ENCODE measurements at regions not wholly inside any gene's neighbourhood (a gene's known extent, or its start where the extent isn't known, plus 50 kb on each side); places are given as distances from the start of the nearest gene placed in this dataset.

DNA sequence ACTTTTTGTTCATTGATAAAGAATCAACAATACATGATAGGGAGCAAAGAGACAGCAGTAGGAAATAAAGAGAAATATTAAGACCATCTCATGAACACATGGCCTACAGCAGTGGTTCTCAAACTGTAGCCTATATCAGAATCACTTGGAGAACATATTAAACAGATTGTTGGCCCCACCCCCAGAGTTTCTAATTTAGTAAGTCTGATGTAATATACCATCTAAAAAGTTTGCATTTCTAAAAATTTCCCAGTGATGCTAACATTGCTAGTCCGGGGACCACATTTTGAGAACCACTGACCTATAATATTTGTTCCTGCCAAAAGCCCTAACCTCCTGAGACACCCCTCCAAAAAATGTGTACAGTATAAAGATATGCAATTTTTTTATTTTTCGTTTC is 306.2 kb upstream of the NREP start:
- TF ChIP-seq, protein P1, sequence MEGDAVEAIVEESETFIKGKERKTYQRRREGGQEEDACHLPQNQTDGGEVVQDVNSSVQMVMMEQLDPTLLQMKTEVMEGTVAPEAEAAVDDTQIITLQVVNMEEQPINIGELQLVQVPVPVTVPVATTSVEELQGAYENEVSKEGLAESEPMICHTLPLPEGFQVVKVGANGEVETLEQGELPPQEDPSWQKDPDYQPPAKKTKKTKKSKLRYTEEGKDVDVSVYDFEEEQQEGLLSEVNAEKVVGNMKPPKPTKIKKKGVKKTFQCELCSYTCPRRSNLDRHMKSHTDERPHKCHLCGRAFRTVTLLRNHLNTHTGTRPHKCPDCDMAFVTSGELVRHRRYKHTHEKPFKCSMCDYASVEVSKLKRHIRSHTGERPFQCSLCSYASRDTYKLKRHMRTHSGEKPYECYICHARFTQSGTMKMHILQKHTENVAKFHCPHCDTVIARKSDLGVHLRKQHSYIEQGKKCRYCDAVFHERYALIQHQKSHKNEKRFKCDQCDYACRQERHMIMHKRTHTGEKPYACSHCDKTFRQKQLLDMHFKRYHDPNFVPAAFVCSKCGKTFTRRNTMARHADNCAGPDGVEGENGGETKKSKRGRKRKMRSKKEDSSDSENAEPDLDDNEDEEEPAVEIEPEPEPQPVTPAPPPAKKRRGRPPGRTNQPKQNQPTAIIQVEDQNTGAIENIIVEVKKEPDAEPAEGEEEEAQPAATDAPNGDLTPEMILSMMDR (IDR thresholded peaks at IDR 0.05 in 4 of 5, conservative IDR thresholded peaks at IDR 0.05 in 1 of 5): no peak
- TF ChIP-seq POLR2A (IDR thresholded peaks at IDR 0.05): no peak
